Prostate gland (tissue), 2 donors: ENCODE measurements at regions not wholly inside any gene's neighbourhood (a gene's known extent, or its start where the extent isn't known, plus 50 kb on each side); places are given as distances from the start of the nearest gene placed in this dataset.

ENCODE experiments used
- DNase-seq: peaks from one replicate; pipeline ENCODE4 v3.0.0-alpha.2; 2019; ENCODE audit warnings: low spot score
- H3K27ac ChIP-seq, 2 donors: fragments of 200-600 bp; sonication (generic); 2 replicates each; pipeline ENCODE4 v1.5.1; 2017 to 2019
- H3K27me3 ChIP-seq: fragments of 200-600 bp; sonication (generic); replicated peaks from 2 replicates; pipeline ENCODE4 v1.5.1; 2019; ENCODE audit not compliant: insufficient read depth
- H3K36me3 ChIP-seq, 2 donors: fragments of 200-600 bp; sonication (generic); 1 replicate in 1 of 2; 2 replicates in 1 of 2; pipeline versions ENCODE4 v1.5.1 to v1.8.1; 2017 to 2019
- H3K4me1 ChIP-seq: fragments of 200-600 bp; sonication (generic); replicated peaks from 2 replicates; pipeline ENCODE4 v1.5.1; 2019
- H3K4me3 ChIP-seq, 2 donors: fragments of 200-600 bp; sonication (generic); 2 replicates each; pipeline ENCODE4 v1.5.1; 2017 to 2019
- H3K9me3 ChIP-seq: fragments of 200-600 bp; sonication (generic); 2 replicates; pipeline ENCODE4 v1.5.1; 2017
- CTCF ChIP-seq, 4 experiments: fragments of 200-600 bp in 2 of 4; fragments of 450-650 bp in 2 of 4; sonication (generic) in 2 of 4; IDR thresholded peaks; 1 replicate in 3 of 4; 2 replicates in 1 of 4; pipeline ENCODE4 v1.5.1; 2016 to 2019; ENCODE audit warnings: antibody characterized with exemption in 4 of 4, mild to moderate bottlenecking in 2 of 4, moderate library complexity in 2 of 4
- POLR2A ChIP-seq: fragments of 450-650 bp; IDR thresholded peaks from one replicate; pipeline ENCODE4 v1.6.1; 2016; ENCODE audit warnings: antibody characterized with exemption, mild to moderate bottlenecking
- POLR2AphosphoS5 ChIP-seq: sonication (generic); formaldehyde crosslinking; IDR thresholded peaks from one replicate; pipeline ENCODE4 v1.6.1; 2017; ENCODE audit warnings: antibody characterized with exemption
- WGBS: methylation state at CpG from one replicate; pipeline ENCODE4 v1.1.5; 2018; 5-methylcytosine and 5-hydroxymethylcytosine counted together
- intact Hi-C: fragments of 100-400 bp; cut with DNase I; formaldehyde crosslinking; loops from one replicate; pipeline ENCODE4 v1.14.2; 2022

DNA sequence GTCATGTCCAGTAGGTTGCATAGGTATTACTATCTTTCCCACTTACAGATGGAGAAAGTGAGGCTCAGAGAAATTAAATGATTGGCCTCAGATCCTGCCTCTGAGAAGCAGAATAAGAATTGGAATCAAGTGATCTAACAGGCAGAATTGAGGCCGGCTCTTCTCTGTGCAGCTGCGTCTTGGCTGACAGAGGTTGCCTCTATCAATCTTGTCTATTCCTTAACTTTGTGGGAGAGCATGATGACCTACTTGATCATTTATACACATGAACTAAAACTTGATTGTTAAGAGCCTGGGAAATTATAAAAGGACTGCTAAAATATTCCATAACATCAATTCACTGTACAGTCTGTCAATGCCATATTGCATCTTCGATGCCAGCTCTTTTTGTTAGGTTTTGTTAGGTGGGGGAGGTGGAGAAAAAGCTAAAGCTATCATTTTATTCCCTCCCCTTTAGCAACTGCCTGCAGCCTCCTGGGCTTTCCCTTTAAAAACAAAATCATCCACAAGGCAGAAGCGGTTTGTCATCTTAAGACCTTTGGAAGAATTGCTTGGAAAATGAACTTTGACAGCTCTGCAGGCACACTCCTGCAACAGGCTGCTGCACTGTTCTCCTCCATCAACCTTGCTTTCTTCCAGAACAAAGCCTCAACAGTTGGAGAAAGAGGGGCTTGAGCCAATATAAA, 247.4 kb downstream of the SMARCA2 start:
- no peaks in the 10 kb centered on the region for H3K36me3 ChIP-seq
- H3K4me1 ChIP-seq = no peaks in the 10 kb centered on the region
- no peaks in the 10 kb centered on the region for H3K27me3 ChIP-seq
- H3K4me3 ChIP-seq = no peak overlapping the region
- no peak for DNase-seq
- H3K9me3 ChIP-seq = no peaks in the 10 kb centered on the region
- WGBS = 57% methylated on average over 4 of the region's 4 CpGs
- H3K27ac ChIP-seq = no peak overlapping the region
- intact Hi-C loops = loop anchor here (10.0 kb wide), 1 partner anchor 232 kb away; no protein-coding TSS in a partner anchor
- TF ChIP-seq CTCF (IDR thresholded peaks at IDR 0.05) = no peak
- no peak for TF ChIP-seq POLR2AphosphoS5
- TF ChIP-seq POLR2A = no peak

DNA sequence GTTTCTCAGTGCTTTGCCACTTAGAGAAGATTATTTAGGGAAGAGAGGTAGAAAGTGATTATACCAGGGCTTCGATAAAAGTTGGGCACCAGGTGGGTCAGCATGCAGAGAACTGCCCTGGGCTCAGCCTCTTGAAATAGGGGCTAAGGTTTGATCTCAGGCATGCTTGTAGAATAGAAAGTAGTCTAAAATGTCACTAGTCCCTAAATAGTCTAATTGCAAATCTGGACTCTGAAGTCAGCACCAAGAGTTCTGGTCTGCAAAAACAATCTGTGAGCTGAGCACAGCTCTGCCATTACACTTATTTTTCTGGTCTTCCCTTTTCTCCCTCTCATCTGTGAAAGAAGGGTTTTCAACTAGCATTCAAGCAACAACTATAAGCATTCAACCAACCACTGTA, 248.0 kb downstream of the SMARCA2 start:
- no peaks in the 10 kb centered on the region for H3K9me3 ChIP-seq
- H3K27me3 ChIP-seq = no peaks in the 10 kb centered on the region
- no peaks in the 10 kb centered on the region for H3K4me1 ChIP-seq
- no peaks in the 10 kb centered on the region for H3K36me3 ChIP-seq
- H3K4me3 ChIP-seq = no peak overlapping the region
- intact Hi-C loops = loop anchor here (10.0 kb wide), 1 partner anchor 232 kb away; no protein-coding TSS in a partner anchor
- WGBS = 54% methylated on average over 1 of the region's 1 CpG
- no peak for DNase-seq
- TF ChIP-seq POLR2AphosphoS5 (no peak), POLR2A (no peak)
- no peak overlapping the region for H3K27ac ChIP-seq

- H3K36me3 ChIP-seq = no peaks in the 10 kb centered on the region
- no peaks in the 10 kb centered on the region for H3K27me3 ChIP-seq
- WGBS = 50% methylated on average over 3 of the region's 3 CpGs
- no peak for DNase-seq
- H3K4me1 ChIP-seq = no peaks in the 10 kb centered on the region
- H3K9me3 ChIP-seq = no peaks in the 10 kb centered on the region
- no peak for TF ChIP-seq POLR2AphosphoS5
- no peak for TF ChIP-seq CTCF (IDR thresholded peaks at IDR 0.05)
- TF ChIP-seq POLR2A = no peak
- H3K4me3 ChIP-seq = no peak overlapping the region
- intact Hi-C loops = loop anchor here (10.0 kb wide), 1 partner anchor 231 kb away; no protein-coding TSS in a partner anchor
- no peak overlapping the region for H3K27ac ChIP-seq
These were observed 248.5 kb downstream of the SMARCA2 start for GRCh38 chr9:2263665-2264064.

DNA sequence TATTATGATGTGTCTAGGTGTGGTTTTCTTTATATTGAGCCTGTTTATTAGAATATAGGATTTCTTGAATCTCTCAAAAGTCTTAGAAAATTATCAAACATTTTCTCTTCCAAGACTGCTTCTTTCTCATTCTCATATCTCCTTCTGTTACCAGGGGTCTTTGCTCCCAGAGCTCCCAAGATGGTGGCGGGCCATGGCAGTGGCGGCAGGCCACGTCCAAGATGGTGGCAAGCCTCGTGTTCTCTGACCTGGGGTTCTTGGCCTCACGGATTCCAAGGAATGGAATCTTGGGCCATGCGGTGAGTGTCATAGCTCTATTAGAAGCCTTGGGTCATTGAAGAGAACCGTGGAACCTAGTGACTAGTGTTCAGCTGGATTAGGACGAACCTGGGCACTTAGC, 248.9 kb downstream of the SMARCA2 start:
- Histone ChIP-seq H3K4me3 (no peak overlapping the region), H3K4me1 (no peaks in the 10 kb centered on the region), H3K27ac (no peak overlapping the region), H3K36me3 (no peaks in the 10 kb centered on the region), H3K27me3 (no peaks in the 10 kb centered on the region), H3K9me3 (no peaks in the 10 kb centered on the region)
- DNase-seq = no peak
- WGBS = 98% methylated on average over 8 of the region's 8 CpGs
- intact Hi-C loops = loop anchor here (10.0 kb wide), 1 partner anchor 231 kb away; no protein-coding TSS in a partner anchor
- TF ChIP-seq POLR2A (no peak), CTCF (IDR thresholded peaks at IDR 0.05) (no peak), POLR2AphosphoS5 (no peak)

GRCh38 chr9:2267181-2267745, 252.1 kb downstream of the SMARCA2 start:
- DNase-seq = no peak
- intact Hi-C loops = loop anchor here (10.0 kb wide), 1 partner anchor 228 kb away; no protein-coding TSS in a partner anchor
- H3K36me3 ChIP-seq = no peaks in the 10 kb centered on the region
- WGBS = 50% methylated on average over 7 of the region's 7 CpGs
- no peaks in the 10 kb centered on the region for H3K4me1 ChIP-seq
- H3K27me3 ChIP-seq = no peaks in the 10 kb centered on the region
- TF ChIP-seq POLR2AphosphoS5 = no peak
- TF ChIP-seq CTCF (IDR thresholded peaks at IDR 0.05) = no peak
- TF ChIP-seq POLR2A = no peak
- no peak overlapping the region for H3K4me3 ChIP-seq
- no peak overlapping the region for H3K27ac ChIP-seq
- H3K9me3 ChIP-seq = no peaks in the 10 kb centered on the region
